ENCODE measurements at regions not wholly inside any gene's neighbourhood (a gene's known extent, or its start where the extent isn't known, plus 50 kb on each side); places are given as distances from the start of the nearest gene placed in this dataset.

- Histone ChIP-seq H3K27ac (ENCODE audit: low read length) (no peak overlapping the region), H4K20me1 (ENCODE audit: insufficient read depth, low read length) (no peaks in the 10 kb centered on the region), H3K27me3 (replicated peaks; ENCODE audit: insufficient read depth, low read length) (no peaks in the 10 kb centered on the region), H2AFZ (ENCODE audit: low read length) (no peak overlapping the region), H3K79me2 (ENCODE audit: low read length) (no peaks in the 10 kb centered on the region), H3K36me3 (replicated peaks; ENCODE audit: insufficient read depth, low read length) (no peaks in the 10 kb centered on the region), H3K4me3 (ENCODE audit: low read length) (no peak overlapping the region), H3K4me1 (ENCODE audit: low read length) (no peaks in the 10 kb centered on the region), H3K9me2 (replicated peaks; ENCODE audit: insufficient read depth, low read length) (no peaks in the 10 kb centered on the region), H3K9ac (ENCODE audit: low read length) (no peak overlapping the region), H3K9me3 (replicated peaks; ENCODE audit: insufficient read depth, low read length) (no peaks in the 10 kb centered on the region), H3F3A (ENCODE audit: insufficient read depth, low read length) (no peaks in the 10 kb centered on the region), H3K4me2 (ENCODE audit: low read depth, low read length) (no peak overlapping the region)
- no peak for DNase-seq
- TF ChIP-seq EZH2phosphoT487 (IDR thresholded peaks at IDR 0.05; ENCODE audit: low read length), result no peak
- TF ChIP-seq CTCF (IDR thresholded peaks at IDR 0.05; ENCODE audit: low read length), result no peak
- TF ChIP-seq EZH2 (optimal IDR thresholded peaks at IDR 0.05; ENCODE audit: low read depth, low read length), result no peak
Observed at GRCh38 chr21:35479529-35479928, 430.4 kb upstream of the RUNX1 start.

- Histone ChIP-seq H3K9me3 (replicated peaks; ENCODE audit: insufficient read depth, low read length) (no peaks in the 10 kb centered on the region), H3K27ac (ENCODE audit: low read length) (no peak overlapping the region), H3K9ac (ENCODE audit: low read length) (no peak overlapping the region), H3K4me2 (ENCODE audit: low read depth, low read length) (no peak overlapping the region), H4K20me1 (ENCODE audit: insufficient read depth, low read length) (no peaks in the 10 kb centered on the region), H3K79me2 (ENCODE audit: low read length) (no peaks in the 10 kb centered on the region), H2AFZ (ENCODE audit: low read length) (no peak overlapping the region), H3K27me3 (replicated peaks; ENCODE audit: insufficient read depth, low read length) (no peaks in the 10 kb centered on the region), H3K9me2 (replicated peaks; ENCODE audit: insufficient read depth, low read length) (no peaks in the 10 kb centered on the region), H3K36me3 (replicated peaks; ENCODE audit: insufficient read depth, low read length) (no peaks in the 10 kb centered on the region), H3K4me1 (ENCODE audit: low read length) (no peaks in the 10 kb centered on the region), H3F3A (ENCODE audit: insufficient read depth, low read length) (no peaks in the 10 kb centered on the region), H3K4me3 (ENCODE audit: low read length) (no peak overlapping the region)
- DNase-seq, result no peak
- TF ChIP-seq EZH2phosphoT487 (IDR thresholded peaks at IDR 0.05; ENCODE audit: low read length) (no peak), EZH2 (optimal IDR thresholded peaks at IDR 0.05; ENCODE audit: low read depth, low read length) (no peak), CTCF (IDR thresholded peaks at IDR 0.05; ENCODE audit: low read length) (no peak)
Observed at GRCh38 chr21:35479065-35479448, 430.0 kb upstream of the RUNX1 start.

DNA sequence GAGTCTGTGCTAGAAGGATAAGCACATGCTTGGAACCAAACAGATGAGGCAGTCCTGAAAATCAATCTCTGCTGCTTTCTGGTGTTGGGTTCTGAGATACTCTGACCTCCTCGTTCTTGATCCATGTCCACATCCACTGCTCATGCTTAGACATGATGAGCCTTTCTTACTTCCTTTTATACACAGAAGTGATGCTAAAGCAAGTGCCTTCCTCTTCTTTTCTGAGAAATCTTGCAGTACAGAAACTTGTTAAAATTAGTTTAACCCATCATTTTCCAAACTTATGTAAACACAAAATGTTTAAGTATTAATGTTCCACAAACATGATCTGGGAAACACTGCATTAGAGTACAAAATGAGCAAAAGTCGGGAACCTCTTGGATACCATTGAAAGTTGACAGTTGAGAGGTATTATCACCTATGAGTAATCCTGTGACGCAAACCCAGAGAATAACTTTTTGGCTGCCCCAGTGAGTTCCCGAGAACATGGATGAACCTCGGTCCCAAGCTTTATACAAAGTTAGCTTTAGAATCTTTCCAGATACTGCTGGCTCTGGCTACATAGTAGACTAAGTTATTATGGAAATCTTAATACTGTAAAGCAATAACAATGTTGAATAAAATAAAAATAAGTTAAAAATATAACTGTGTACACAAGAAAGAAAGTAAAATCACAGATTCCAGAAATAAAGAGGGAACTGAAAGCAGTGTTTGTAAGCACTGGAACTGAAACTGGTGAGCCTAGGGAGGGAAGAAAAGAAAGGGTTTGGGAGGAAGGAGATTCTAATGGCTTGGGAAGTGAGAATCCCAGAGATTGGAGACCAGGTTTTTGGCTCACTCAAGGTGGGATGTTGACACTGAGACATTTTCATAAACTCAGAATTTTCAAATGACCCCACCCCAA, 429.3 kb upstream of the RUNX1 start:
- Histone ChIP-seq H3K36me3 (replicated peaks; ENCODE audit: insufficient read depth, low read length) (no peaks in the 10 kb centered on the region), H3K9me2 (replicated peaks; ENCODE audit: insufficient read depth, low read length) (no peaks in the 10 kb centered on the region), H2AFZ (ENCODE audit: low read length) (no peak overlapping the region), H3K27ac (ENCODE audit: low read length) (no peak overlapping the region), H3K9ac (ENCODE audit: low read length) (no peak overlapping the region), H3K4me1 (ENCODE audit: low read length) (no peaks in the 10 kb centered on the region), H3K4me2 (ENCODE audit: low read depth, low read length) (no peak overlapping the region), H3K79me2 (ENCODE audit: low read length) (no peaks in the 10 kb centered on the region), H3K4me3 (ENCODE audit: low read length) (no peak overlapping the region), H3F3A (ENCODE audit: insufficient read depth, low read length) (no peaks in the 10 kb centered on the region), H3K9me3 (replicated peaks; ENCODE audit: insufficient read depth, low read length) (no peaks in the 10 kb centered on the region), H4K20me1 (ENCODE audit: insufficient read depth, low read length) (no peaks in the 10 kb centered on the region), H3K27me3 (replicated peaks; ENCODE audit: insufficient read depth, low read length) (no peaks in the 10 kb centered on the region)
- DNase-seq, result no peak
- no peak for TF ChIP-seq EZH2phosphoT487 (IDR thresholded peaks at IDR 0.05; ENCODE audit: low read length)
- TF ChIP-seq CTCF (IDR thresholded peaks at IDR 0.05; ENCODE audit: low read length), result no peak
- no peak for TF ChIP-seq EZH2 (optimal IDR thresholded peaks at IDR 0.05; ENCODE audit: low read depth, low read length)
